ENCODE measurements at regions not wholly inside any gene's neighbourhood (a gene's known extent, or its start where the extent isn't known, plus 50 kb on each side); places are given as distances from the start of the nearest gene placed in this dataset.
A peak's percentile ranks its signal among the peaks of the same experiment; 100 is the strongest.
"Not testable (repeated sequence)": the region's sequence is repeated elsewhere in the genome, so short reads cannot be mapped to it uniquely, and the experiment has no call there.

GRCh38 chr12:105897311-105897725 is 241.4 kb downstream of the NUAK1 start:
- H3K27me3 ChIP-seq (ENCODE audit: control insufficient read depth, insufficient read depth, low read length) = no peaks in the 10 kb centered on the region
- no peaks in the 10 kb centered on the region for H3K9me3 ChIP-seq (ENCODE audit: control insufficient read depth, insufficient read depth, low read depth, low read length)
- no peak overlapping the region for H3K4me3 ChIP-seq (replicated peaks in 1 of 4; ENCODE audit: control extremely low read depth in 1 of 4, insufficient read depth in 1 of 4, low read depth in 3 of 4, low read length in 4 of 4)
- H3K9ac ChIP-seq (ENCODE audit: insufficient read depth, low read length) = no peak overlapping the region
- H4K20me1 ChIP-seq (ENCODE audit: control insufficient read depth, extremely low read depth, insufficient read depth, low read length) = no peaks in the 10 kb centered on the region
- no peak overlapping the region for H3K4me2 ChIP-seq (ENCODE audit: extremely low read depth, insufficient read depth, low read length)
- no peaks in the 10 kb centered on the region for H3K4me1 ChIP-seq (ENCODE audit: control insufficient read depth, extremely low read depth, insufficient read depth, low read length)
- TF ChIP-seq CTCF (conservative IDR thresholded peaks at IDR 0.05 in 1 of 2, IDR thresholded peaks at IDR 0.05 in 1 of 2; ENCODE audit: low read depth in 1 of 2, low read length in 2 of 2) (no peak), EZH2 (IDR thresholded peaks at IDR 0.05; ENCODE audit: low read length, missing control alignments) (no peak)
- DNase-seq (ENCODE audit: low read depth in 2 of 2) = no peak
- H3K27ac ChIP-seq (ENCODE audit: insufficient read depth, low read length) = no peak overlapping the region
- no peak overlapping the region for H2AFZ ChIP-seq (ENCODE audit: low read length)
- no peaks in the 10 kb centered on the region for H3K36me3 ChIP-seq (ENCODE audit: control insufficient read depth, insufficient read depth, low read length)
- no peaks in the 10 kb centered on the region for H3K79me2 ChIP-seq (ENCODE audit: control insufficient read depth, insufficient read depth, low read length)

GRCh38 chr12:105898271-105898670 is 240.5 kb downstream of the NUAK1 start:
- not testable (repeated sequence) for H3K27ac ChIP-seq (ENCODE audit: insufficient read depth, low read length); H3K36me3 ChIP-seq (ENCODE audit: control insufficient read depth, insufficient read depth, low read length); H3K4me1 ChIP-seq (ENCODE audit: control insufficient read depth, extremely low read depth, insufficient read depth, low read length); H4K20me1 ChIP-seq (ENCODE audit: control insufficient read depth, extremely low read depth, insufficient read depth, low read length); H3K79me2 ChIP-seq (ENCODE audit: control insufficient read depth, insufficient read depth, low read length); H3K4me2 ChIP-seq (ENCODE audit: extremely low read depth, insufficient read depth, low read length); H3K4me3 ChIP-seq (replicated peaks in 1 of 4; ENCODE audit: control extremely low read depth in 1 of 4, insufficient read depth in 1 of 4, low read depth in 3 of 4, low read length in 4 of 4); H3K27me3 ChIP-seq (ENCODE audit: control insufficient read depth, insufficient read depth, low read length); H3K9me3 ChIP-seq (ENCODE audit: control insufficient read depth, insufficient read depth, low read depth, low read length); DNase-seq (ENCODE audit: low read depth in 2 of 2); H3K9ac ChIP-seq (ENCODE audit: insufficient read depth, low read length); H2AFZ ChIP-seq (ENCODE audit: low read length)

- H3K4me1 ChIP-seq (ENCODE audit: control insufficient read depth, extremely low read depth, insufficient read depth, low read length) = no peaks in the 10 kb centered on the region
- H3K9me3 ChIP-seq (ENCODE audit: control insufficient read depth, insufficient read depth, low read depth, low read length) = no peaks in the 10 kb centered on the region
- TF ChIP-seq CTCF (conservative IDR thresholded peaks at IDR 0.05 in 1 of 2, IDR thresholded peaks at IDR 0.05 in 1 of 2; ENCODE audit: low read depth in 1 of 2, low read length in 2 of 2) (no peak), EZH2 (IDR thresholded peaks at IDR 0.05; ENCODE audit: low read length, missing control alignments) (no peak)
- no peaks in the 10 kb centered on the region for H3K36me3 ChIP-seq (ENCODE audit: control insufficient read depth, insufficient read depth, low read length)
- no peaks in the 10 kb centered on the region for H4K20me1 ChIP-seq (ENCODE audit: control insufficient read depth, extremely low read depth, insufficient read depth, low read length)
- no peak overlapping the region for H2AFZ ChIP-seq (ENCODE audit: low read length)
- H3K27me3 ChIP-seq (ENCODE audit: control insufficient read depth, insufficient read depth, low read length) = no peaks in the 10 kb centered on the region
- no peak overlapping the region for H3K9ac ChIP-seq (ENCODE audit: insufficient read depth, low read length)
- peak in 1 of 2 donors; percentile 18 for DNase-seq (ENCODE audit: low read depth in 2 of 2)
- no peaks in the 10 kb centered on the region for H3K79me2 ChIP-seq (ENCODE audit: control insufficient read depth, insufficient read depth, low read length)
- no peak overlapping the region for H3K4me2 ChIP-seq (ENCODE audit: extremely low read depth, insufficient read depth, low read length)
- H3K4me3 ChIP-seq (replicated peaks in 1 of 4; ENCODE audit: control extremely low read depth in 1 of 4, insufficient read depth in 1 of 4, low read depth in 3 of 4, low read length in 4 of 4) = no peak overlapping the region
- H3K27ac ChIP-seq (ENCODE audit: insufficient read depth, low read length) = no peak overlapping the region
These were observed 239.2 kb downstream of the NUAK1 start for GRCh38 chr12:105899589-105899988.

All from fibroblast of lung (primary cell).